Coronary artery (tissue), 2 donors: ENCODE measurements at regions not wholly inside any gene's neighbourhood (a gene's known extent, or its start where the extent isn't known, plus 50 kb on each side); places are given as distances from the start of the nearest gene placed in this dataset.
A peak's percentile ranks its signal among the peaks of the same experiment; 100 is the strongest.
"Not testable (repeated sequence)": the region's sequence is repeated elsewhere in the genome, so short reads cannot be mapped to it uniquely, and the experiment has no call there.

Source experiments
- DNase-seq: peaks from one replicate; pipeline ENCODE4 v3.0.0-alpha.2; 2017; ENCODE audit warnings: low spot score
- H3K27ac ChIP-seq, 2 donors: fragments of 200-600 bp; sonication (generic); one replicate each; pipeline ENCODE4 v1.5.1; 2016 to 2019
- H3K4me3 ChIP-seq: fragments of 200-600 bp; sonication (generic); 2 replicates; pipeline ENCODE4 v1.5.1; 2016; ENCODE audit warnings: mild to moderate bottlenecking, moderate library complexity
- TF ChIP-seq, protein P1 (sequence below): fragments of 200-600 bp; sonication (generic); IDR thresholded peaks from one replicate; pipeline ENCODE4 v1.5.1; 2019; ENCODE audit warnings: antibody characterized with exemption

DNA sequence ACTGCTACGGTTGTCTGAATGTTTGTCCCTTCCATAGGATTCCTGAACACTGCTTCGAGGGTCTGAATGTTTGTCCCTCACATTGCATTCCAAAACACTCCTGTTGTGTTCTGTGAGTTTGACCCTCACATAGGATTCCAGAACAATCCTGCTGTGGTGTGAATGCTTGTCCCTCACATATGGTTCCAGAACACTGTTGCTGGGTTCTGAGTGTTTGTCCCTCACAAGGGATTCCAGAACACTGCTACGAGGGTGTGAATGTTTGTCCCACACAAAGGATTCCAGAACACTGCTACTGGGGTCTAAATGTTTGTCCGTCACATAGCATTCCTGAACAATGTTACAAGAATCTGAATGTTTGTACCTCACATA is 201.2 kb downstream of the FOXD4L6 start:
- DNase-seq, result no peak
- H3K27ac ChIP-seq, result no peak overlapping the region
- TF ChIP-seq, protein P1, sequence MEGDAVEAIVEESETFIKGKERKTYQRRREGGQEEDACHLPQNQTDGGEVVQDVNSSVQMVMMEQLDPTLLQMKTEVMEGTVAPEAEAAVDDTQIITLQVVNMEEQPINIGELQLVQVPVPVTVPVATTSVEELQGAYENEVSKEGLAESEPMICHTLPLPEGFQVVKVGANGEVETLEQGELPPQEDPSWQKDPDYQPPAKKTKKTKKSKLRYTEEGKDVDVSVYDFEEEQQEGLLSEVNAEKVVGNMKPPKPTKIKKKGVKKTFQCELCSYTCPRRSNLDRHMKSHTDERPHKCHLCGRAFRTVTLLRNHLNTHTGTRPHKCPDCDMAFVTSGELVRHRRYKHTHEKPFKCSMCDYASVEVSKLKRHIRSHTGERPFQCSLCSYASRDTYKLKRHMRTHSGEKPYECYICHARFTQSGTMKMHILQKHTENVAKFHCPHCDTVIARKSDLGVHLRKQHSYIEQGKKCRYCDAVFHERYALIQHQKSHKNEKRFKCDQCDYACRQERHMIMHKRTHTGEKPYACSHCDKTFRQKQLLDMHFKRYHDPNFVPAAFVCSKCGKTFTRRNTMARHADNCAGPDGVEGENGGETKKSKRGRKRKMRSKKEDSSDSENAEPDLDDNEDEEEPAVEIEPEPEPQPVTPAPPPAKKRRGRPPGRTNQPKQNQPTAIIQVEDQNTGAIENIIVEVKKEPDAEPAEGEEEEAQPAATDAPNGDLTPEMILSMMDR, result no peak
- H3K4me3 ChIP-seq, result no peak overlapping the region

- H3K4me3 ChIP-seq, result no peak overlapping the region
- DNase-seq, result no peak
- H3K27ac ChIP-seq, result no peak overlapping the region
- TF ChIP-seq, protein P1, result no peak
Measured at GRCh38 chr9:40926404-40927259, 201.8 kb downstream of the FOXD4L6 start.

DNA sequence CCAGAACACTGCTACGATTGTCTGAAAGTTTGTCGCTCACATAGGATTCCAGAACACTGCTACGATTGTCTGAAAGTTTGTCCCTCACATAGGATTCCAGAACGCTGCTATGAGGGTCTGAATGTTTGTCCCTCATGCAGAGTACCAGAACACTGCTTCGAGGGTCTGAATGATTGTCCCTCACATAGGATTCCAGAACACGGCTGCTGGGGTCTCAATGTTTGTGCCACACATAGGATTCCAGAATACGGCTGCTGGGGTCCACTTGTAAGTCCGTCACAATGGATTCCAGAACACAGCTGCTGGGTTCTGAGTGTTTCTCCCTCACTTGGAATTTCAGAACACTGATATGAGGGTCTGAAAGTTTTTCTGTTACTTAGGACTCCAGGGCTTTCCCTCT is 203.3 kb downstream of the FOXD4L6 start:
- H3K4me3 ChIP-seq, result no peak overlapping the region
- TF ChIP-seq, protein P1, result no peak
- H3K27ac ChIP-seq, result no peak overlapping the region
- no peak for DNase-seq

GRCh38 chr9:40916399-40916783 is 212.1 kb downstream of the FOXD4L6 start:
- DNase-seq, H3K4me3 ChIP-seq, H3K27ac ChIP-seq: not testable (repeated sequence)

DNA sequence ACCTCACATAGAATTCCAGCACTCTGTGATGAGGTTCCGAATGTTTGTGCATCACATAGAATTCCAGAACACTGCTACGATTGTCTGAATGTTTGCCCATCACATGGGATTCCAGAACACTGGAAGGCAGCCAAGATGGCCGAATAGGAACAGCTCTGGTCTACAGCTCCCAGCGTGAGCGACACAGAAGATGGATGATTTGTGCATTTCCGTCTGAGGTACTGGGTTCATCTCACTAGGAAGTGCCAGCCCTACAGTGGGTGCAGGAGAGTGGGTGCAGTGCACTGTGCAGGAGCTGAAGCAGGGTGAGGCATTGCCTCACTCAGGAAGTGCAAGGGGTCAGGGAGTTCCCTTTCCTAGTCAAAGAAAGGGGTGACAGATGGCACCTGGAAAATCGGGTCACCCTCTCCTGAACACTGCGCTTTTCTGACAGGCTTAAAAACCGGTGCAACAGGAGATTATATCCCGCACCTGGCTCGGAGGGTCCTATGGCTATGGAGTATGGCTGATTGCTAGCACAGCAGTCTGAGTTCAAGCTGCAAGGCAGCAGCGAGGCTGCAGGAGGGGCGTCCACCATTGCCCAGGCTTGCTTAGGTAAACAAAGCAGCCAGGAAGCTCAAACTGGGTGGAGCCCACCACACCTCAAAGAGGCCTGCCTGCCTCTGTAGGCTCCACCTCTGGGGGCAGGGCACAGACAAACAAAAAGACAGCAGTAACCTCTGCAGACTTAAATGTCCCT is 212.7 kb downstream of the FOXD4L6 start:
- H3K27ac ChIP-seq, DNase-seq: not testable (repeated sequence)
- peak overlapping the region; percentile 2 for H3K4me3 ChIP-seq

- TF ChIP-seq, protein P1, result no peak
- peak; percentile 55 for DNase-seq
- H3K4me3 ChIP-seq, result no peak overlapping the region
- no peak overlapping the region for H3K27ac ChIP-seq
Measured at GRCh38 chr9:40914772-40915659, 213.5 kb downstream of the FOXD4L6 start.

DNA sequence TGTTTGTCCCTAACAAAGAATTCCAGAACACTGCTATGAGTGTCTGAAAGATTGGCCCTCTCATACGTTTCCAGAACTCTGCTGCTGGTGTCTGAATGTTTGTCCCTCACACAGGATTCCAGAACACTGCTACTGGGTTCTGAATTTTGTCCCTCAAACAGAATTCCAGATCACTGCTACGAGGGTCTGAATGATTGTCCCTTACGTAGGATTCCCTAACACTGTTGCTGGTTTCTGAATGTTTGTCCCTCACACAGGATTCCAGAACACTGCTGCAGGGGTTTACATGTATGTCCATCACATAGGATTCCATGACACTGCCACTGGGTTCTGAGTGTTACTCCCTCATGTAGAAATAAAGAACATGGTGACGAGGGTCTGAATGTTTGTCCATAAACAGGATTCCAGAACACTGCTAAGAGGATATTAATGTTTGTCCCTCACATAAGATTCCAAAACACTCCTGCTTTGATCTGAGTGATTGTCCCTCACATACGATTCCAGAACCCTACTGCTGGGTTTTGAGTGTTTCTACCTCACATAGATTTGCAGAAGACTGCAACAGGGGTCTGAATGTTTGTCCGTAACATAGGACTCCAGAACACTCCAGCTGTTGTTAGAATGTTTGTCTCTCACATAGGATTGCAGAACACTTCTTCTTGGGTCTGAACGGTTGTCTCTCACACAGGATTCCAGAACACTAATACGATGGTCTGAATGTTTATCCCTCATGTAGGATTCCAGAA is 214.4 kb downstream of the FOXD4L6 start:
- peak; percentile 56 for DNase-seq
- peak overlapping the region; percentile 22 for H3K4me3 ChIP-seq
- no peak overlapping the region for H3K27ac ChIP-seq
- TF ChIP-seq, protein P1, result no peak
